Endothelial cell of umbilical vein (primary cell): ENCODE measurements at regions not wholly inside any gene's neighbourhood (a gene's known extent, or its start where the extent isn't known, plus 50 kb on each side); places are given as distances from the start of the nearest gene placed in this dataset.

Experiments used
- BruUV-seq: library from RNA; stranded (reverse); fragments of 400-500 nt; replicated peaks from 2 replicates; lab custom pipeline; 2021; lab: Mats Ljungman, UMichigan
- CTCF ChIA-PET: fragments of 300-600, 350-600 bp; sonication (Branson Sonifier 250); formaldehyde crosslinking; loops from one replicate; lab custom pipeline; 2021; ENCODE audit warnings: antibody characterized with exemption, inconsistent platforms; lab: Charles Lee
- POLR2A ChIA-PET: fragments of 300-600, 350-600 bp; sonication (Branson Sonifier 250); formaldehyde crosslinking; loops from one replicate; lab custom pipeline; 2021; ENCODE audit warnings: antibody characterized with exemption, inconsistent platforms; lab: Charles Lee
- DNase-seq: peaks from one replicate; pipeline ENCODE4 v3.0.0-alpha.2; 2011; ENCODE audit warnings: low read depth, low spot score
- FAIRE-seq: peaks from 2 replicates; lab custom pipeline; 2011; peaks lifted over from hg19 to GRCh38; lab: Jason Lieb, UNC
- H2AFZ ChIP-seq: 2 replicates; pipeline ENCODE4 v1.6.0; 2012; ENCODE audit warnings: low read depth, low read length, control low read depth, inconsistent platforms
- H3K27ac ChIP-seq: 2 replicates; pipeline ENCODE4 v1.5.1; 2011; ENCODE audit warnings: low read depth, mild to moderate bottlenecking, control low read depth, low read length, moderate library complexity; ENCODE audit not compliant: insufficient read depth
- H3K27me3 ChIP-seq, 2 experiments: 2 replicates each; pipeline versions ENCODE4 v1.6.0 to v1.6.1; 2011; ENCODE audit warnings: low read length in 2 of 2, mixed read lengths in 1 of 2; ENCODE audit not compliant: control insufficient read depth in 2 of 2, insufficient read depth in 2 of 2
- H3K36me3 ChIP-seq, 2 experiments: 2 replicates in 1 of 2; 3 replicates in 1 of 2; pipeline ENCODE4 v1.5.1; 2011; ENCODE audit warnings: low read length in 2 of 2, mild to moderate bottlenecking in 1 of 2, moderate library complexity in 1 of 2; ENCODE audit not compliant: control insufficient read depth in 2 of 2, insufficient read depth in 2 of 2; ENCODE audit errors: extremely low read depth in 1 of 2
- H3K4me1 ChIP-seq: 3 replicates; pipeline ENCODE4 v1.5.1; 2011; ENCODE audit warnings: mild to moderate bottlenecking, low read length; ENCODE audit not compliant: control insufficient read depth, insufficient read depth; ENCODE audit errors: extremely low read depth
- H3K4me2 ChIP-seq: 2 replicates; pipeline ENCODE4 v1.6.1; 2011; ENCODE audit warnings: low read length, control low read depth, mixed read lengths; ENCODE audit not compliant: insufficient read depth
- H3K4me3 ChIP-seq, 3 experiments: fragments of 200-600 bp in 1 of 3; sonication (generic), shearing (Covaris generic) in 1 of 3; replicated peaks in 1 of 3; 2 replicates each; pipeline ENCODE4 v1.5.1; 2011 to 2016; ENCODE audit warnings: control low read depth in 3 of 3, low read length in 3 of 3, mild to moderate bottlenecking in 2 of 3, inconsistent platforms in 1 of 3, low read depth in 1 of 3, moderate library complexity in 1 of 3; ENCODE audit not compliant: insufficient read depth in 1 of 3
- H3K79me2 ChIP-seq: 2 replicates; pipeline ENCODE4 v1.6.0; 2012; ENCODE audit warnings: low read length, inconsistent platforms; ENCODE audit not compliant: control insufficient read depth, insufficient read depth
- H3K9ac ChIP-seq: replicated peaks from 2 replicates; pipeline ENCODE3; 2011; ENCODE audit warnings: low read length, control low read depth; ENCODE audit not compliant: insufficient read depth; ENCODE audit errors: extremely low read depth
- H3K9me1 ChIP-seq: replicated peaks from 3 replicates; pipeline ENCODE4 v1.6.0; 2011; ENCODE audit warnings: mild to moderate bottlenecking, low read length; ENCODE audit not compliant: control insufficient read depth, insufficient read depth; ENCODE audit errors: extremely low read depth
- H3K9me3 ChIP-seq: replicated peaks from 2 replicates; pipeline ENCODE4 v1.5.1; 2012; ENCODE audit warnings: low read length, inconsistent platforms; ENCODE audit not compliant: control insufficient read depth, insufficient read depth
- H4K20me1 ChIP-seq: replicated peaks from 2 replicates; pipeline ENCODE3; 2011; ENCODE audit warnings: mild to moderate bottlenecking, low read length; ENCODE audit not compliant: control insufficient read depth, insufficient read depth; ENCODE audit errors: extremely low read depth
- CTCF ChIP-seq, 2 donors: IDR thresholded peaks; 1 replicate in 1 of 2; 2 replicates in 1 of 2; pipeline ENCODE4 v1.5.1; 2011; ENCODE audit warnings: low read length in 2 of 2, mild to moderate bottlenecking in 2 of 2, moderate library complexity in 2 of 2, control low read depth in 1 of 2, inconsistent platforms in 1 of 2, low read depth in 1 of 2; ENCODE audit not compliant: insufficient read depth in 1 of 2; ENCODE audit errors: extremely low read depth in 1 of 2
- EZH2 ChIP-seq: IDR thresholded peaks from 2 replicates; pipeline ENCODE4 v1.6.1; 2012; ENCODE audit warnings: borderline replicate concordance, low read depth, mild to moderate bottlenecking, moderate library complexity, low read length, inconsistent platforms; ENCODE audit not compliant: severe bottlenecking
- FOS ChIP-seq: IDR thresholded peaks from 2 replicates; pipeline ENCODE4 v1.6.1; 2011; ENCODE audit warnings: mild to moderate bottlenecking, low read length, moderate library complexity, borderline replicate concordance; ENCODE audit not compliant: insufficient read depth
- GATA2 ChIP-seq: IDR thresholded peaks from 2 replicates; pipeline ENCODE4 v1.7.0; 2011; ENCODE audit warnings: low read depth, mild to moderate bottlenecking, moderate library complexity, mixed read lengths, low read length; ENCODE audit not compliant: insufficient read length, insufficient read depth
- JUN ChIP-seq: IDR thresholded peaks from 2 replicates; pipeline ENCODE4 v1.6.1; 2011; ENCODE audit warnings: borderline replicate concordance, low read depth; ENCODE audit not compliant: insufficient read length, insufficient read depth
- MAX ChIP-seq: IDR thresholded peaks from 2 replicates; pipeline ENCODE4 v1.6.1; 2011; ENCODE audit not compliant: insufficient read depth, insufficient read length
- MYC ChIP-seq: IDR thresholded peaks from one replicate; pipeline ENCODE4 v1.6.1; 2011; ENCODE audit warnings: mild to moderate bottlenecking, low read depth, low read length
- POLR2A ChIP-seq: IDR thresholded peaks from 2 replicates; pipeline ENCODE4 v1.6.1; 2012; ENCODE audit warnings: low read depth, mild to moderate bottlenecking, control low read depth, low read length
- POLR2AphosphoS5 ChIP-seq: IDR thresholded peaks from 2 replicates; pipeline ENCODE4 v1.6.1; 2012; ENCODE audit warnings: low read depth, mild to moderate bottlenecking, control low read depth, low read length, moderate library complexity; ENCODE audit not compliant: insufficient read depth
- dilution Hi-C: fragments of 300-500 bp; cut with MboI; formaldehyde crosslinking; loops from one replicate; pipeline ENCODE4 v1.15.0; 2019; ENCODE audit warnings: low sequenced_read_pairs; ENCODE audit not compliant: extremely low pct_ligation_motif_present
- intact Hi-C: fragments of 100-400 bp; cut with micrococcal nuclease; formaldehyde crosslinking; loops from one replicate; pipeline ENCODE4 v1.10.0; 2022

GRCh38 chr4:14767142-14767541, 235.1 kb upstream of the CPEB2 start:
- Histone ChIP-seq H3K9me1 (no peaks in the 10 kb centered on the region), H3K4me1 (no peaks in the 10 kb centered on the region), H3K9me3 (no peaks in the 10 kb centered on the region), H3K79me2 (no peaks in the 10 kb centered on the region), H3K4me3 (no peak overlapping the region), H3K27me3 (no peaks in the 10 kb centered on the region), H4K20me1 (no peaks in the 10 kb centered on the region), H3K4me2 (no peak overlapping the region), H2AFZ (no peak overlapping the region), H3K9ac (no peak overlapping the region), H3K27ac (no peak overlapping the region), H3K36me3 (no peaks in the 10 kb centered on the region)
- BruUV-seq, result no TSS peak
- POLR2A ChIA-PET, result no interaction called here
- FAIRE-seq (no peak), DNase-seq (no peak)
- intact Hi-C loops, result no loop called here
- CTCF ChIA-PET, result no interaction called here
- TF ChIP-seq MAX (no peak), POLR2A (no peak), POLR2AphosphoS5 (no peak)
- dilution Hi-C loops, result no loop called here

GRCh38 chr4:14768449-14768848, 233.8 kb upstream of the CPEB2 start:
- no peak overlapping the region for H3K4me2 ChIP-seq
- POLR2A ChIA-PET, result no interaction called here
- H3K79me2 ChIP-seq, result no peaks in the 10 kb centered on the region
- no peaks in the 10 kb centered on the region for H3K27me3 ChIP-seq
- no peaks in the 10 kb centered on the region for H4K20me1 ChIP-seq
- H3K27ac ChIP-seq, result no peak overlapping the region
- H3K9ac ChIP-seq, result no peak overlapping the region
- DNase-seq, result no peak
- BruUV-seq, result no TSS peak
- H3K9me3 ChIP-seq, result no peaks in the 10 kb centered on the region
- H3K4me1 ChIP-seq, result no peaks in the 10 kb centered on the region
- no peaks in the 10 kb centered on the region for H3K36me3 ChIP-seq
- no peak overlapping the region for H3K4me3 ChIP-seq
- H3K9me1 ChIP-seq, result no peaks in the 10 kb centered on the region
- intact Hi-C loops, result no loop called here
- FAIRE-seq, result no peak
- TF ChIP-seq EZH2 (no peak), CTCF (IDR thresholded peaks at IDR 0.05; ENCODE audit: extremely low read depth in 1 of 2, insufficient read depth in 1 of 2, low read depth in 1 of 2, low read length in 2 of 2) (no peak), POLR2AphosphoS5 (no peak), JUN (no peak), GATA2 (no peak), FOS (no peak), MAX (no peak), MYC (no peak), POLR2A (no peak)
- dilution Hi-C loops, result no loop called here
- no peak overlapping the region for H2AFZ ChIP-seq
- CTCF ChIA-PET, result no interaction called here
